ENCODE measurements at regions not wholly inside any gene's neighbourhood (a gene's known extent, or its start where the extent isn't known, plus 50 kb on each side); places are given as distances from the start of the nearest gene placed in this dataset.

GRCh38 chr3:72411126-72411525, 437.1 kb downstream of the SHQ1 start:
- intact Hi-C loops (cut with DNase I) = no loop called here
- no peak for ATAC-seq
- no peak for DNase-seq

- DNase-seq (no peak), ATAC-seq (no peak)
- intact Hi-C loops (cut with DNase I) = no loop called here
Observed at GRCh38 chr3:72408983-72409779, 439.1 kb downstream of the SHQ1 start.

GRCh38 chr3:72407766-72408165, 440.5 kb downstream of the SHQ1 start:
- intact Hi-C loops (cut with DNase I) = no loop called here
- DNase-seq = no peak
- no peak for ATAC-seq

GRCh38 chr3:72405943-72406566, 442.2 kb downstream of the SHQ1 start:
- peak in 1 of 2 donors; percentile 58 for ATAC-seq
- no peak for DNase-seq
- intact Hi-C loops (cut with DNase I) = no loop called here

GRCh38 chr3:72401005-72401545, 447.2 kb downstream of the SHQ1 start:
- DNase-seq (no peak), ATAC-seq (no peak)
- intact Hi-C loops (cut with DNase I) = loop anchor here in 1 of 2 donors (5.0 kb wide), 1 partner anchor 41 kb away; no protein-coding TSS in a partner anchor

GRCh38 chr3:72398781-72399180, 449.5 kb downstream of the SHQ1 start:
- ATAC-seq (no peak), DNase-seq (no peak)
- intact Hi-C loops (cut with DNase I) = no loop called here

DNA sequence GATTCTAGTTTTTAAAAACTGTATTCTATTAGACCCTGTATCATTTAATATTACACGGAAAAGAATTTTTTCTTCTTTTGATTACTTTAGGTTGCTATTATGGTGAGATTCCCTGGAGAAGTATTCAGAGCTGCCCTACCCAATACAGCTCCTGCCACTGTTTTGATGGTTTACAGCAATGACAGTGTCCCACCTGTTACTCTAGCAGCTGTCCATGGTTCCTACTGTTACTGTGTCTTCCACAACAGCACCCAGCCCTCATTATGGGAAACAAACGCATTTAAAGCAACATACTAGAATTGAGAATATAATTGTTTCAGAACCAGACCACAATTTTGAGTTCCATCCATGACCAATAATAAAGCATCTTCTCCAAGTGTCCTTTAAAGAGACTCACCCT, 450.7 kb downstream of the SHQ1 start:
- DNase-seq = no peak
- intact Hi-C loops (cut with DNase I) = no loop called here
- no peak for ATAC-seq

DNA sequence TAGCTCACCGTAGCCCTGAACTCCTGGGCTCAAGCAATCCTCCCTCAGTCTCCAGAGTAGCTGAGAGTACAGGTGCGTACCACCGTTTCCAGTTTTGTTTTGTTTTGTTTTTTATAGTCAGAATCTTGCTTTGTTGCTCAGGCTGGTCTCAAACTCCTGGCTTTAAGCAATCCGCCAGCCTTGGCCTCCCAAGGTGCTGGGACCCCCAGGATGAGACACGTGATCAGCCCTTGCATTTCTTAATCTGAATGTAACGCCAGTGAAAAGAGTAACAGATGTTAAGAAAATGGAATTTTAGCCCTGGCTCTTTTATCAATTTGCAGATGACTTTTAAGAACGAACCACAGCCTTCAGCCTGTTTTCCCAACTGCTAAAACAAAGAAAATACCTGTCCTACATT, 451.3 kb downstream of the SHQ1 start:
- DNase-seq (no peak), ATAC-seq (no peak)
- intact Hi-C loops (cut with DNase I) = no loop called here

GRCh38 chr3:72395776-72396311, 452.4 kb downstream of the SHQ1 start:
- DNase-seq (no peak), ATAC-seq (no peak)
- intact Hi-C loops (cut with DNase I) = no loop called here

GRCh38 chr3:72393455-72393854, 454.8 kb downstream of the SHQ1 start:
- ATAC-seq = no peak
- intact Hi-C loops (cut with DNase I) = no loop called here
- no peak for DNase-seq

DNA sequence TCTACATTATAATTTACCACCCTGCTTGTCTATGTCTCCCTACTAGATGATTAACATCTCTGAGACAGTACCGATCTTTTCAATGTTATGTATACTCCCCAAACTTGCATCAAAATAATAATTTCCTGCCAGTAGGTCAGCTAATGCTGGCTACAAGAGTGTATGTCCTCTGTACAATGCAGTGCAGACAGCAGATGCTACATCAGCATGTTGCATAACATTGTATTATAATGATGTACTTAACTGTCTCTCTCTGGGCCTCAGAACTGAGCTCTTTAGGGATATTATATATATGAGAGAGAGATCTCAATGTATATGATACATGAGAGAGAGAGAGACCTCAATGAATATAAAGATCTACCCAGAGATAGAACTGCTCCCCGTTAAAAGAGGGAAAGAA, 456.6 kb downstream of the SHQ1 start:
- intact Hi-C loops (cut with DNase I) = no loop called here
- ATAC-seq (peak in 1 of 2 donors; percentile 31), DNase-seq (no peak)

- DNase-seq (no peak), ATAC-seq (no peak)
- intact Hi-C loops (cut with DNase I) = no loop called here
Observed at GRCh38 chr3:72390841-72391240, 457.4 kb downstream of the SHQ1 start.

- intact Hi-C loops (cut with DNase I) = loop anchor here in 1 of 2 donors (5.0 kb wide), 1 partner anchor 49 kb away; no protein-coding TSS in a partner anchor
- ATAC-seq = no peak
Observed at GRCh38 chr3:72388644-72389043, 459.6 kb downstream of the SHQ1 start.

GRCh38 chr3:72388117-72388516, 460.1 kb downstream of the SHQ1 start:
- intact Hi-C loops (cut with DNase I) = loop anchor here in 1 of 2 donors (5.0 kb wide), 1 partner anchor 49 kb away; no protein-coding TSS in a partner anchor

More at GRCh38 chr3:72388644-72389043, 459.6 kb downstream of the SHQ1 start:
- DNase-seq = no peak

GRCh38 chr3:72386327-72387000, 461.8 kb downstream of the SHQ1 start:
- ATAC-seq (no peak), DNase-seq (no peak)
- intact Hi-C loops (cut with DNase I) = loop anchor here in 1 of 2 donors (5.0 kb wide), 1 partner anchor 51 kb away; no protein-coding TSS in a partner anchor

More at GRCh38 chr3:72388117-72388516, 460.1 kb downstream of the SHQ1 start:
- ATAC-seq = no peak
- DNase-seq = no peak

- ATAC-seq (no peak), DNase-seq (no peak)
- intact Hi-C loops (cut with DNase I) = loop anchor here in 1 of 2 donors (5.0 kb wide), 1 partner anchor 52 kb away; no protein-coding TSS in a partner anchor
Observed at GRCh38 chr3:72385167-72385566, 463.1 kb downstream of the SHQ1 start.

- intact Hi-C loops (cut with DNase I) = loop anchor here in 1 of 2 donors (5.0 kb wide), 1 partner anchor 53 kb away; no protein-coding TSS in a partner anchor
- DNase-seq = no peak
- ATAC-seq = no peak
Observed at GRCh38 chr3:72384602-72385001, 463.6 kb downstream of the SHQ1 start.

- intact Hi-C loops (cut with DNase I) = no loop called here
- ATAC-seq = no peak
- no peak for DNase-seq
Observed at GRCh38 chr3:72383883-72384282, 464.4 kb downstream of the SHQ1 start.

DNA sequence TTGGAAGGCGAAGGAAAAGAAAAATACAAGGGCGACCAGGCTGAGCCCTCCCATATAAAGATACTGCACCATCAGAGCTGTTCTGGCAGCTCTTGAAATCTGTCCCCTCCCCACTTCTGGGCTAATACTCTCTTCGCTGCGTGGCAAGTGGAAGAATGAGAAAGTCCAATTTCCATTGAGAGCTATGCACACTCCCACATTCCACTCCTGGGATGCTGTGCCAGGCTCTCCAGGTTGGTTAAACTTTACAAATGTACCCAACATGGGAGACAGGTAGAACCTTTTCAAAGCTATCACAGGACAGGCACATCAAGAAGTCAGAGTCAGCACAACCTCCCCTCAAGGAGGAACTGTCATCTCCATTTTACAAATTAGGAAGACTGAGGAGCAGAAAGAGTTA, 465.0 kb downstream of the SHQ1 start:
- intact Hi-C loops (cut with DNase I) = no loop called here
- DNase-seq (no peak), ATAC-seq (no peak)

Measured in left cardiac atrium (tissue), 4 donors.